ENCODE measurements at regions not wholly inside any gene's neighbourhood (a gene's known extent, or its start where the extent isn't known, plus 50 kb on each side); places are given as distances from the start of the nearest gene placed in this dataset.

DNA sequence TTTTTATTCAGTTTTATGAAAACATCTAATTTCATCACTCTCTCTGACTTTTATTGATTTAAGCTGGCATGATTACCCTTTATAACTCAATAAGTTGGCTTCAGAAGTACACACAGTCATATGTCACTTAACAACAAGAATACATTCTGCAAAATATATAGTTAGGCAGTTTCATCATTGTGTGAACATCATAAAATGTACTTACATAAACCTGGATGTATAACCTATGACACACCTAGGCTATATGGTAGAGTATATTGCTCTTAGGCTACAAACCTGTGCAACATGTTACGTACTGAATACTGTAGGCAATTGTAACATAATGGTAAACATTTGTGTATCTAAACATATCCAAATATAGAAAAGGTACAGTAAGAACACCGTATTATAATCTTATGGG, 362.2 kb upstream of the BTBD3 start:
- Histone ChIP-seq H3K27ac (no peak overlapping the region), H3K4me3 (no peak overlapping the region), H3K27me3 (no peaks in the 10 kb centered on the region), H3K9me3 (ENCODE audit: low read depth) (no peaks in the 10 kb centered on the region), H3K4me1 (ENCODE audit: low read depth) (no peaks in the 10 kb centered on the region), H3K36me3 (no peaks in the 10 kb centered on the region)
- TF ChIP-seq, protein P1, sequence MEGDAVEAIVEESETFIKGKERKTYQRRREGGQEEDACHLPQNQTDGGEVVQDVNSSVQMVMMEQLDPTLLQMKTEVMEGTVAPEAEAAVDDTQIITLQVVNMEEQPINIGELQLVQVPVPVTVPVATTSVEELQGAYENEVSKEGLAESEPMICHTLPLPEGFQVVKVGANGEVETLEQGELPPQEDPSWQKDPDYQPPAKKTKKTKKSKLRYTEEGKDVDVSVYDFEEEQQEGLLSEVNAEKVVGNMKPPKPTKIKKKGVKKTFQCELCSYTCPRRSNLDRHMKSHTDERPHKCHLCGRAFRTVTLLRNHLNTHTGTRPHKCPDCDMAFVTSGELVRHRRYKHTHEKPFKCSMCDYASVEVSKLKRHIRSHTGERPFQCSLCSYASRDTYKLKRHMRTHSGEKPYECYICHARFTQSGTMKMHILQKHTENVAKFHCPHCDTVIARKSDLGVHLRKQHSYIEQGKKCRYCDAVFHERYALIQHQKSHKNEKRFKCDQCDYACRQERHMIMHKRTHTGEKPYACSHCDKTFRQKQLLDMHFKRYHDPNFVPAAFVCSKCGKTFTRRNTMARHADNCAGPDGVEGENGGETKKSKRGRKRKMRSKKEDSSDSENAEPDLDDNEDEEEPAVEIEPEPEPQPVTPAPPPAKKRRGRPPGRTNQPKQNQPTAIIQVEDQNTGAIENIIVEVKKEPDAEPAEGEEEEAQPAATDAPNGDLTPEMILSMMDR (IDR thresholded peaks at IDR 0.05; ENCODE audit: low read depth, low read length), result no peak
- DNase-seq (ENCODE audit: low read depth in 1 of 2, low spot score in 1 of 2), result no peak

DNA sequence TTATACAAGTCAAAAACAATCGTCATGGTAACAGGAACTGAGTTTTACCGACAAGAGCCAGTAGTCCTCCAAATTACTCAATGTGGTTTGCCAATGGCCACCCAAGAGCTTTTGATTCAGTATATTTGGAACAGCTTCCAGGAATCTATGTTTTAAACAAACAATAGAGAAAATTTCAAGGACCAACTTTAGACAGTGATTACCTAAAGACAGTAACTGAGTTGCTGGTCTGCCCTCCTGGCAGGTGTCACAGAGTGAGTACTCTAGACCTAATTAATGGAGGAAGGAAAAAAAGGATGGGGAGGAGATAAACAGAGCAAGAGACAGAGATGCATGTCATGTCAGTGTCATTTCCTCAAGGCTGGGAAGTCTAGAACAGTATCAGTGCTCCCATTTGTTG, 361.3 kb upstream of the BTBD3 start:
- H3K4me3 ChIP-seq, result no peak overlapping the region
- H3K36me3 ChIP-seq, result no peaks in the 10 kb centered on the region
- no peak for DNase-seq (ENCODE audit: low read depth in 1 of 2, low spot score in 1 of 2)
- no peak overlapping the region for H3K27ac ChIP-seq
- no peaks in the 10 kb centered on the region for H3K9me3 ChIP-seq (ENCODE audit: low read depth)
- TF ChIP-seq, protein P1 (IDR thresholded peaks at IDR 0.05; ENCODE audit: low read depth, low read length), result no peak
- H3K27me3 ChIP-seq, result no peaks in the 10 kb centered on the region
- no peaks in the 10 kb centered on the region for H3K4me1 ChIP-seq (ENCODE audit: low read depth)

DNA sequence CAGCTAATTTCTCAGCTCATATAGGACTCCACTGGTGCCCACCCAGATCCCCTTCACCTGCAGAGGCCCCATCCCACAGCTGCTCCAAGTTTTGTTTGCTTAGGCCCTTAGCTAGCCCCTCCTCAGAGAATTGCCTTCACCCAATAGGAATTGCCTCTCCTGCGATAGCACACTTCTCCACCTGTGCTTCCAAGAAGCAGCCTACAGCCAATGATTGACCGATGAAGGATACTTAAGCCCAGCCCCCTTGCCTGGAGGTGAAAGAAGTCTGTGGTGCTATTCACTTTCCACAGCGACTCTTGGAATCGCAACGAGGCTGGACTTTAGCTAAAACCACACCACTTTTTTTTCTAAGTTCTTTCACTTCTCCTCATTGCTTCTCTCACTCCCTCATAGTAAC, 353.2 kb upstream of the BTBD3 start:
- Histone ChIP-seq H3K4me1 (ENCODE audit: low read depth) (no peaks in the 10 kb centered on the region), H3K27me3 (no peaks in the 10 kb centered on the region), H3K27ac (no peak overlapping the region), H3K36me3 (no peaks in the 10 kb centered on the region), H3K4me3 (no peak overlapping the region), H3K9me3 (ENCODE audit: low read depth) (no peaks in the 10 kb centered on the region)
- TF ChIP-seq, protein P1 (IDR thresholded peaks at IDR 0.05; ENCODE audit: low read depth, low read length), result no peak
- no peak for DNase-seq (ENCODE audit: low read depth in 1 of 2, low spot score in 1 of 2)

DNA sequence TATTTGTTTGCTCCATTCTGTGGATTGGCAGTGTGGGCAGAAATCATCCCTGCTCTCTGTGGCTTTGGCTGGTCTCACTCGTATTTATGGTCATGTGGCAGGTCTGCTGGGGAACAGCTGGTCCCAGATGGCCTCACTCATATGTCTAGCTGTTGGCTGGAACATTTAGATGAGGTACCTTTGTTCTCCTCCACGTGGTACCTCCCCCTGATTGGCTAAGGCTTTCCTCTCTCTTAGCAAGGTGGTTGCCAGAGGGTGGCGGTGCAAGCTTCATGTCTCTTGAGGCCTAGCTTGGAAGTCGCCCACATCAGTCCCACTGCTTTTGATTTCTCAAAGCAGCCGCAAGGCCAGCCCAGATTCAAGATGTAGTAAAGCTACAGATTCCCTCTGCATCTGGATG, 348.5 kb upstream of the BTBD3 start:
- DNase-seq (ENCODE audit: low read depth in 1 of 2, low spot score in 1 of 2), result peak in 1 of 2 donors; percentile 13
- Histone ChIP-seq H3K4me1 (ENCODE audit: low read depth) (no peaks in the 10 kb centered on the region), H3K9me3 (ENCODE audit: low read depth) (no peaks in the 10 kb centered on the region), H3K27me3 (no peaks in the 10 kb centered on the region), H3K36me3 (no peaks in the 10 kb centered on the region), H3K4me3 (no peak overlapping the region), H3K27ac (no peak overlapping the region)
- TF ChIP-seq, protein P1 (IDR thresholded peaks at IDR 0.05; ENCODE audit: low read depth, low read length), result no peak

DNA sequence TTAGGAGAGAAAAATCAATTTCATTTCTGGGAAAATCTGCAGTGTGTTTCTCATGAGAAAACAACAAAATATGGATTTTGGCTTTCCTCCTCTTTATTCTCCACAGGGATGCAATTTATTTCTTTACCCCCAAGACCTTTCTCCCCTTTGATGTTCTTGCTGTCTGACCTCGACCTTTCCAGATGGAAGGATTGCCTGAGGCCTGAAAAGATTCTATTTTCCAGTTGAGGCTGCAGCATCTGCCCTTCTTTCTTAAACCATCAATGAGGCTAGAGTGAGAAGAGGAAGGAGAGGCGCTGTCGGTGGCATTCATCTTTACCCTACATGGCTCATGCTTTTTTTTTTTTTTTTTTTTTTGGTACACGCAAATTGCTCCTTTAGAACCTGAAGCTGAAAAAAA, 344.2 kb upstream of the BTBD3 start:
- TF ChIP-seq, protein P1 (IDR thresholded peaks at IDR 0.05; ENCODE audit: low read depth, low read length), result no peak
- H3K36me3 ChIP-seq, result no peaks in the 10 kb centered on the region
- no peaks in the 10 kb centered on the region for H3K27me3 ChIP-seq
- no peaks in the 10 kb centered on the region for H3K9me3 ChIP-seq (ENCODE audit: low read depth)
- no peak overlapping the region for H3K4me3 ChIP-seq
- no peak overlapping the region for H3K27ac ChIP-seq
- no peak for DNase-seq (ENCODE audit: low read depth in 1 of 2, low spot score in 1 of 2)
- H3K4me1 ChIP-seq (ENCODE audit: low read depth), result no peaks in the 10 kb centered on the region

DNA sequence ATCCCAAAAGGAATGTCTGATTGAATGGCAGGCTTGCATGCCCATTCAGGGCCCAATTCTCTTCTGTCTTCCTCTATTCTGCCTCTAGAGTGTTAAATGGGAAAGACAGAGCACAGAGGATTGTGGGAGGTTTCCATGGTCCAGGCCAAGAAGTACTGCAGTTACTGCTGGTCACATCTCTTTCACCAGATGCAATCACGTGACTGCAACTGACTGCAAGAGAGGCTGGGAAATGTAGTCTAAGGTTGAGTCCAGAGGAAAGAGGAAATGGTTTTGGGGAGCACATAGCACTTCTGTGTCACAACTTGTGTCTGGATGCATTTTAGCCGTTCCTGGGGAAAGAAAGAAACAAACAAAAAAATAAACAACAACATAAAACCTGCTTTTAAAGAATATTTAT, 336.4 kb upstream of the BTBD3 start:
- DNase-seq (ENCODE audit: low read depth in 1 of 2, low spot score in 1 of 2), result peak in 1 of 2 donors; percentile 35
- no peaks in the 10 kb centered on the region for H3K4me1 ChIP-seq (ENCODE audit: low read depth)
- no peak overlapping the region for H3K4me3 ChIP-seq
- TF ChIP-seq, protein P1 (IDR thresholded peaks at IDR 0.05; ENCODE audit: low read depth, low read length), result no peak
- H3K27me3 ChIP-seq, result no peaks in the 10 kb centered on the region
- no peaks in the 10 kb centered on the region for H3K9me3 ChIP-seq (ENCODE audit: low read depth)
- no peaks in the 10 kb centered on the region for H3K36me3 ChIP-seq
- no peak overlapping the region for H3K27ac ChIP-seq
